HG03469 (cell line): ENCODE measurements at regions not wholly inside any gene's neighbourhood (a gene's known extent, or its start where the extent isn't known, plus 50 kb on each side); places are given as distances from the start of the nearest gene placed in this dataset.

ENCODE experiments used
- ATAC-seq: cut with Tn5 transposase; IDR thresholded peaks from one replicate; pipeline ENCODE4 v1.9.1; 2021; ENCODE audit warnings: mild to moderate bottlenecking, moderate library complexity, moderate number of reproducible peaks; ENCODE audit not compliant: unreplicated experiment

- no peak for ATAC-seq
Observed at GRCh38 chr1:188237573-188238348, 1409.0 kb downstream of the PLA2G4A start.

- no peak for ATAC-seq
Observed at GRCh38 chr1:188240772-188241406, 1412.1 kb downstream of the PLA2G4A start.

- ATAC-seq = no peak
Observed at GRCh38 chr1:188241629-188242028, 1412.9 kb downstream of the PLA2G4A start.

- ATAC-seq = no peak
Observed at GRCh38 chr1:188243456-188243855, 1414.7 kb downstream of the PLA2G4A start.

- ATAC-seq = no peak
Observed at GRCh38 chr1:188244681-188245080, 1415.9 kb downstream of the PLA2G4A start.

GRCh38 chr1:188247255-188247654, 1418.5 kb downstream of the PLA2G4A start:
- no peak for ATAC-seq

- no peak for ATAC-seq
Observed at GRCh38 chr1:188249811-188250210, 1421.1 kb downstream of the PLA2G4A start.

DNA sequence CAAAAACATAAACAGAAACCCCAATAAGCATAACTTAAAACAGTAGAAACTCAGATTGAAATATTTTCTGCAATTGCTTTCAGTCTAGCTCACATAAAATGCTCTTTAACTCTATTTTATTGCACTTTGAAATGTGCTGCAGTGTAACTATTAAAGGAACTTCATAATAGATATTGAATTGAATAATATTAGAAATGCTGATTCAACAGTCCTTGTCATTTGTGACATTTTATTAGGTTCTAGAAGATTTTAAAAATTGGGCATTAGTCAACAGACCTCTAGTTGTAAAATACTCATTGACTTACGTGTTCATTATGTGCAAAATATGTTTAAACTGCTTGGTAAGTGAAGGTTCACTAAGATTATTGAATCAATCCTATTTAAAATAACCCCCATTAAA, 1422.3 kb downstream of the PLA2G4A start:
- ATAC-seq = no peak

DNA sequence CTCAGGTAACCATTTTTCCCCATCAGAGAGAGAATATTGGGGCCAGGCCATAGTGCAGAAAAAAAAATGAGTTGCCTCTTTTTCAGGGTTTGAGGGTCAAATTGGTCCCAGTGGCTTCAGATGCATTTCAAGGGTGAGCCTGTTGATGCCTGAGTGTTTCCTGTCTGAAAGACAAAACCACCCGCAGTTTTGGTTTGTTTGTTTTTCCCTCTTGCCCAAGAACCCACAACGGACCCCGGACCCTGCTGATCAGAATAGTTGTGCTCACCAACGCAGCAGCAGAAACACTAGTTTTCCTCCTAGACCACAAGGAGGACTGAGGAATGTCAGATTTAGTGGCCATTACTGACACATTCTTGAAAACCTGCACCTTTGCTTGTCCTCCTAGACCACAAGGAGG, 1433.1 kb downstream of the PLA2G4A start:
- ATAC-seq = no peak

GRCh38 chr1:188269956-188270355, 1441.2 kb downstream of the PLA2G4A start:
- no peak for ATAC-seq

GRCh38 chr1:188270497-188270896, 1441.7 kb downstream of the PLA2G4A start:
- no peak for ATAC-seq

DNA sequence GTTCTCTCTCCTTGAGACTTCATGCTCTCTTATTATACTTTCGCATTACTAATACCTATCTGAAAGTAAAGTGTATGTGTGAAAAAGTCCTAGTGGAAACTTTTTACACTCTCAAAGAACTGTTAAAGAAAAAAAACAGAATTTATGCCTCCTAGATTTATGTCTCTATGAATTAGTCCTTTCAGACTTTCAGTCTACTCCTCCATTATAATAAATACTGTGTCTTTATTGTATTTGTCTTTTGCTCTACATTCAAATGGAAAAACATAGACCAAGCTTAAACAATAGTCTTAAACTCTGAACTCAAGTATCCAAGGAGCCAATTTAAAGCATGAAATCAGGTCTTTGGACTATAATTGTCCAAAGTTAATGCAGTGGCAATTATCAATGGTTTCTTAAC, 1449.0 kb downstream of the PLA2G4A start:
- no peak for ATAC-seq

DNA sequence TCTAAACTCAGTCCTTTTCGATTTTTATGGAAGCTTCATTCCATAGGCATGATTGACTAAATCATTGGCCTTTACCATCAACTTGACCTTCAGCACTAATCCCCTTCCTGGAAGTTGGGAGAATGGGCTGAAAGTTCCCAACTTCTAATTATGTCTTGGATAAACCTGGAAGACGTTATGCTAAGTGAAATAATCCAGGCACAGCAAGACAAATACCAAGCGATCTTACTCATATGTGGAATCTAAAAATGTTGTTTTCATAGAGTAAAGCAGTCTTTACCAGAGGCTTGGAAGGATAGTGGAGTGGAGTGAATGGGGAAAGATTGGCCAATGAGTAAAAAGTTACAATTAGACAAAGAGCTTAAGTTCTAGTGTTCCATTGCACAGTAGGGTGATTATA, 1453.2 kb downstream of the PLA2G4A start:
- no peak for ATAC-seq

DNA sequence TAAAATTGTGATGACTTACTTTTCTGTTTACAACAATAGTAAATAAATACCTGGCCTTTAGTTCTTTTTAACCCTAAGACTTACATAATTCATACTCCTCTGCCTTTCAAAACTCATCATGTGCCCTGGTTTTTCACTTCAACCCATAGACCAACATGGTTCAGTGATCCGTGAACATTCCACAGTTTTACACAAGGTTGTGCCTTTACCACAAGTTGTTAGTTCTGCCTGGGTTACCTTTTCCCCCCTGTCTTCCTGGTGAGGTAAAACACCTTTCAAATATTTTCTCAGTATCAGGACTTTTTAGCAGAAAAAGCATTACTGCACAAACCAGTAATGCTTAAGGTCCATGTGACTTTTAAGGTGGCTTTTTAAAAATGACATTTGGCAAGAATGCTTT, 1466.4 kb downstream of the PLA2G4A start:
- no peak for ATAC-seq

DNA sequence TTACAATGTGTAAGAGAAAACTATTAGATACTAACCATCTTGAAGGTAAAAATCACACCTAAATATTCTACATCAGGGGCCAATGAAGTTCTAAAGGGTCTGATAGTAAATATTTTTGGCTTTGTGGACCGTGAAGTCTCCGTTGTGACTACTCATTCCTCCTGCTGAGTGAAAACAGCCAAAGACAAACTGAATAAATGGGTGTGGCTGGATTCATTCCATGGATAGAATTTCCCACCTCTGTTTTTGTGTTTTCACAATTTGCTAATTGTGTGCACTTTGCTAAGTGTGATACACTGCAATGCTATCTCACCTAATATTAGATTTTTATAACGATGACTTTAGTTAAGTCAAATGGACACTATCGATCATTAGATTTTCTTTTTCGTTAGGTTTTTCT, 1474.0 kb downstream of the PLA2G4A start:
- ATAC-seq = no peak

DNA sequence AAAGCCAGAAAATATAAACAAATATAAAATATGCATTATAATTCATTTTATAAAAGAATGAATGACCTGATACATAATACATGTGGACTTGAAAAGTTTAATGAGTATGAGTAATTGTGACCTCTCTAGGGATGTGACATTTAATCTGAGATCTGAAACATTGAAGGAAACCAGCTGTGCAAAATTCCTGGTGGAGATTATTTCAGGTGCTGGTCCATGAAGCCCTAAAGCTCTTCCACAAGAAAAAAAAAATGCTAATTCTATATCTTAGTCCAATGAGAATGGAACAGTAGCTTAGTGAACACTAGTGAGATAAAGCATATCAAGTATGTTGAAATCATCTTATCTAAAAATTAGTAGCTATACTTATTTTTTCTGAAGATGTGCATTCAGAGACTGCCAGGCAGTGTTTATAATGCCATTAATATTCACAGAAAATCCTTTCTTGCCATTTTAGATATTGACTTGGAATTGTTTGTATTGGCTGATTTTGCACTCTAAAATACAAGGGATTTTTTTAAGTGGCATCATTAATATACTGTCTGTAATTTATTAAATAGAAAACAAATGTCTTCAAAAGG, 1485.9 kb downstream of the PLA2G4A start:
- ATAC-seq = no peak

DNA sequence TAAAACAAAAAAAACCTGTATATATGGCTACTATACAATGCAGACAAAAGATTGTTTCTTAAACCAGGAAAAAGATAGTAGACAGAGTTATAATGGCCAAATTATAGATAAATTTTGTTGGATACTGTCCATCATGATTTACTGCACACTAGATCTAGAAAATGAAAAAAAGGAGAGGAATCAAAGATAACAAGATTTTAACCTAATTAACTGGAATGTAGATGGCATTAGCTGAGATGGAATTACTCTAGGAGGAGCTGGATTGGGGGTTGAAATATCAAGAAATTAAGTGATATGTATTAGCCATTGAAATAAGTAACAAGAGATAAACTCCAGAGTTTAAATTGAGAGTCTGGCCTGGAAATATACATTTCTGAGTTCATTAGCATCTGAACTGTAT, 1489.1 kb downstream of the PLA2G4A start:
- ATAC-seq = no peak

DNA sequence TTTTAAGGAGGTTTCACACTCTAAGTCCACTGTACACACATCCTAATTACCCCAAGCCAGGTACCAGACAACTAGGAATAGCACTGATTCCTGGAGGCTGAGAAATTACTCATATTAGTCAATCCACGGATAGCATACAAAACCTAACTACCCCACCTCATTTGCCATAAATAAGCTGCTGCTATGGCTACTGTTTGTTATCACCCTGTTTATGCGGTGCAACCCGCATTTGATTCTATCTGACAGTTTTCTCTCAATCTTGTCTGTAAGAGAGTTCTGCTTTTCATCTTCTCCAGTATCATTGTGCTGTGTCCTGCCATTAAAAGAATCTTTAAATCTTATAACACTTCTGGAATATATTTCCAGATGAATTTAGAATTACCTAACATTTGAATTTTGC, 1496.5 kb downstream of the PLA2G4A start:
- ATAC-seq = no peak

DNA sequence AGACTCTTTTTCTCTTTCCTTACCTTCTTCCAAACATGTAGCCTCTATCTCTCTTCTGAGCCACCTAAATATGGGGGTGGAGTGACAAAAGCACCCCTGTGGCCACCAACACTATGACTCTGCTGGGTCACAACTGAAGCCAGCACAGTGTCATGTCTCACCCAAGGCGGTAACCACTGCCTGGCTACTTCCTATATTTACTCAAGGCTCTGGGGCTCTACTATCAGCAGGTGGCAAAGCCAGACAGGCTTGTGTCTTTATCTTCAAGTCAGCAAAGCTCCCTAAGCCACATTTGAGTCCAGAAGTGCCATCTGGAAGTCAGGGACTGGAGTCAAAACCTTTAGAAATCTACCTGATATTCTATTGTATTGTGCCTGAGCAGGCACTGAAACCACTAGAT, 1515.2 kb downstream of the PLA2G4A start:
- no peak for ATAC-seq

DNA sequence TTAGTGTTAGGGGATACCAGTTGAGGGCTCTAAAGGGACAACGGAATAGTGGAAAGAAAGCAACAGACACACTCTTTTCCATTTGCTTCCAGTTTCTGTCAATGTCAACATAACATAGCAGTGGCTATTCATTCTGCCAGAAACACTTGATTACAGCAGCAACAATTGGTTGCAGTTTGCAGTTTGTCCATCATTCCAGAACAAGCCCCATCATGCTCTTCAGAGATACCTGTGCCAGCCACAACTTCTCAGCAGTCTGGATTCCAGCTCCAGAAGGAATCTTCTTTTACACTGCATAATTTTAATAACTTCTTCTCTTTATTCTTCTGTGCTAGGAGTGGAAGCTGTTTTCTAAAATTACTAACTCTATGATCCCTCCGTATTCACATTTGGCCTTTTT, 1521.4 kb downstream of the PLA2G4A start:
- ATAC-seq = no peak

GRCh38 chr1:188355082-188355481, 1526.3 kb downstream of the PLA2G4A start:
- ATAC-seq = no peak

DNA sequence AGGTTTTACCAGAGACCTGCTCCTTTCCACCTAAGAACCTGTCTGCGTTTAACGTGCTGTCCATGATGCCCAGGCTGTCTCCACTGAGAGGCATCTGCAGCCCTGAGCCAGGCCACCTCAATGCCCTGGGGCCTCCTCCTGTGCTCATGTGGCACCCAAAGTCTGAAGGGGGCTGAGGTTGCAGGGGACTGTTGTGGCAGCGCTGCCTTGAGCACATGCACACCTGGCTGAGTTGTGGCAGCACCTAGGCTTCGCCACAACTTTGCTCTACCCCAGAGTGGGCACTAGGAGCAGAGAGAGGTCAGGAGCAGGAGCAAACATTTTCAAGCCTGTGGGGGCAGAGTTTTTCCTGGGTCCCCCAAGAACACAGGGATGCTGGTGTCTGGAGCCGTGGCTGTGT, 1527.1 kb downstream of the PLA2G4A start:
- ATAC-seq = no peak
